NCI-H1694 (cell line): ENCODE measurements at regions not wholly inside any gene's neighbourhood (a gene's known extent, or its start where the extent isn't known, plus 50 kb on each side); places are given as distances from the start of the nearest gene placed in this dataset.
"Not testable (repeated sequence)": the region's sequence is repeated elsewhere in the genome, so short reads cannot be mapped to it uniquely, and the experiment has no call there.

ENCODE experiments used
- DNase-seq: peaks from one replicate; lab custom pipeline; 2025; lab: John Stamatoyannopoulos, UW

GRCh38 chr3:24545887-24546286 is 51.2 kb upstream of the THRB start:
- DNase-seq, result no peak

GRCh38 chr3:24548278-24548677 is 53.6 kb upstream of the THRB start:
- DNase-seq, result no peak

GRCh38 chr3:24550588-24550987 is 55.9 kb upstream of the THRB start:
- DNase-seq, result no peak

GRCh38 chr3:24551626-24552025 is 57.0 kb upstream of the THRB start:
- DNase-seq, result no peak

- DNase-seq, result no peak
These were observed 68.2 kb upstream of the THRB start for GRCh38 chr3:24562895-24563294.

- DNase-seq, result no peak
These were observed 70.4 kb upstream of the THRB start for GRCh38 chr3:24565053-24565452.

GRCh38 chr3:24565656-24566055 is 71.0 kb upstream of the THRB start:
- DNase-seq, result no peak

GRCh38 chr3:24566927-24567326 is 72.3 kb upstream of the THRB start:
- DNase-seq, result no peak

GRCh38 chr3:24572409-24572808 is 77.8 kb upstream of the THRB start:
- DNase-seq, result not testable (repeated sequence)

- DNase-seq, result no peak
These were observed 78.9 kb upstream of the THRB start for GRCh38 chr3:24573576-24573975.

GRCh38 chr3:24578324-24578723 is 83.7 kb upstream of the THRB start:
- DNase-seq, result no peak

GRCh38 chr3:24578951-24579421 is 84.3 kb upstream of the THRB start:
- no peak for DNase-seq

- no peak for DNase-seq
These were observed 88.1 kb upstream of the THRB start for GRCh38 chr3:24582431-24583403.

GRCh38 chr3:24586920-24587319 is 92.3 kb upstream of the THRB start:
- no peak for DNase-seq

- no peak for DNase-seq
These were observed 94.2 kb upstream of the THRB start for GRCh38 chr3:24588629-24589512.

- no peak for DNase-seq
These were observed 94.8 kb upstream of the THRB start for GRCh38 chr3:24589513-24589851.

- no peak for DNase-seq
These were observed 95.6 kb upstream of the THRB start for GRCh38 chr3:24589931-24590880.

- DNase-seq, result no peak
These were observed 96.5 kb upstream of the THRB start for GRCh38 chr3:24591191-24591590.

GRCh38 chr3:24591661-24592555 is 97.3 kb upstream of the THRB start:
- DNase-seq, result no peak

- DNase-seq, result no peak
These were observed 99.5 kb upstream of the THRB start for GRCh38 chr3:24594161-24594560.

GRCh38 chr3:24595796-24596195 is 101.1 kb upstream of the THRB start:
- no peak for DNase-seq
